GM12878 (cell line): ENCODE measurements at regions not wholly inside any gene's neighbourhood (a gene's known extent, or its start where the extent isn't known, plus 50 kb on each side); places are given as distances from the start of the nearest gene placed in this dataset.

Source experiments
- ATAC-seq: fragments of 200-7000 bp; cut with Tn5 transposase; 3 replicates; pipeline ENCODE4 v1.9.1; 2020; ENCODE audit warnings: mild to moderate bottlenecking, moderate library complexity
- BruUV-seq: library from RNA; stranded (reverse); fragments of 400-500 nt; replicated peaks from 2 replicates; lab custom pipeline; 2021; lab: Mats Ljungman, UMichigan
- CTCF ChIA-PET: fragments of 300-600 bp; sonication (Branson Sonifier 250); formaldehyde crosslinking; extraction: SDS; loops from one replicate; lab custom pipeline; 2021; ENCODE audit warnings: inconsistent platforms; lab: Yijun Ruan, JAX
- POLR2A ChIA-PET: fragments of 350-600 bp; formaldehyde crosslinking; extraction: SDS; loops from one replicate; lab custom pipeline; 2021; ENCODE audit warnings: inconsistent platforms; lab: Charles Lee
- RAD21 ChIA-PET: fragments of 300-600 bp; sonication (Branson Sonifier 250); formaldehyde crosslinking; loops from one replicate; lab custom pipeline; 2023; ENCODE audit warnings: antibody characterized with exemption; ENCODE audit not compliant: unreplicated experiment; lab: Charles Lee
- SMC1A ChIA-PET: fragments of 300-600 bp; sonication (Branson Sonifier 250); formaldehyde crosslinking; loops from one replicate; lab custom pipeline; 2023; ENCODE audit not compliant: unreplicated experiment, uncharacterized antibody; lab: Charles Lee
- DNase-seq: peaks from one replicate; pipeline ENCODE4 v3.0.0-alpha.2; 2011; ENCODE audit warnings: low read depth, low spot score
- FAIRE-seq: peaks from 3 replicates; lab custom pipeline; 2011; peaks lifted over from hg19 to GRCh38; lab: Jason Lieb, UNC
- H2AFZ ChIP-seq: 2 replicates; pipeline ENCODE4 v1.6.0; 2011; ENCODE audit warnings: low read depth, low read length, control low read depth; ENCODE audit not compliant: control insufficient read depth
- H3K27ac ChIP-seq: 2 replicates; pipeline ENCODE4 v1.5.1; 2011; ENCODE audit warnings: control low read depth; ENCODE audit not compliant: control insufficient read depth, insufficient read depth
- H3K27me3 ChIP-seq, 2 experiments: replicated peaks in 1 of 2; 2 replicates each; pipeline versions ENCODE4 v1.6.0 to v1.6.1; 2011; ENCODE audit warnings: low read length in 1 of 2; ENCODE audit not compliant: control insufficient read depth in 2 of 2, insufficient read depth in 2 of 2
- H3K36me3 ChIP-seq, 2 experiments: 2 replicates each; pipeline ENCODE4 v1.5.1; 2011; ENCODE audit warnings: low read length in 1 of 2; ENCODE audit not compliant: control insufficient read depth in 2 of 2, insufficient read depth in 2 of 2
- H3K4me1 ChIP-seq: 2 replicates; pipeline ENCODE4 v1.6.1; 2011; ENCODE audit warnings: mild to moderate bottlenecking, low read length, moderate library complexity, mixed read lengths; ENCODE audit not compliant: control insufficient read depth, insufficient read depth
- H3K4me2 ChIP-seq: 2 replicates; pipeline ENCODE4 v1.6.0; 2011; ENCODE audit warnings: control low read depth; ENCODE audit not compliant: control insufficient read depth, insufficient read depth
- H3K4me3 ChIP-seq: fragments of 200-600 bp; sonication (generic); 2 replicates; pipeline ENCODE4 v1.5.1; 2016
- H3K79me2 ChIP-seq: 2 replicates; pipeline ENCODE4 v1.6.0; 2011; ENCODE audit warnings: low read length; ENCODE audit not compliant: control insufficient read depth, insufficient read depth
- H3K9ac ChIP-seq: 2 replicates; pipeline ENCODE4 v1.8.0; 2011; ENCODE audit warnings: low read length, control low read depth, mixed read lengths; ENCODE audit not compliant: control insufficient read depth, insufficient read depth
- H3K9me3 ChIP-seq: replicated peaks from 3 replicates; pipeline ENCODE4 v1.5.1; 2011; ENCODE audit warnings: mild to moderate bottlenecking, low read length; ENCODE audit not compliant: control insufficient read depth, insufficient read depth
- H4K20me1 ChIP-seq: 2 replicates; pipeline ENCODE4 v1.6.0; 2011; ENCODE audit not compliant: control insufficient read depth, insufficient read depth
- BACH1 ChIP-seq: fragments of 450-650 bp; IDR thresholded peaks from 2 replicates; pipeline ENCODE4 v1.6.1; 2017; ENCODE audit warnings: mild to moderate bottlenecking, borderline replicate concordance
- CHD4 ChIP-seq: fragments of 200-600 bp; sonication (generic); IDR thresholded peaks from 2 replicates; pipeline ENCODE4 v1.6.1; 2016; ENCODE audit warnings: mild to moderate bottlenecking
- DPF2 ChIP-seq: fragments of 450-650 bp; IDR thresholded peaks from 2 replicates; pipeline ENCODE4 v1.6.1; 2017; ENCODE audit warnings: mild to moderate bottlenecking
- ESRRA ChIP-seq: IDR thresholded peaks from 2 replicates; pipeline ENCODE4 v1.6.1; 2012; ENCODE audit warnings: mild to moderate bottlenecking, low read length, improper control_type of control experiment
- HDAC6 ChIP-seq: fragments of 200-600 bp; sonication (generic); IDR thresholded peaks from one replicate; pipeline ENCODE4 v1.8.0; 2017; ENCODE audit warnings: antibody characterized with exemption; ENCODE audit not compliant: unreplicated experiment
- KLF5 ChIP-seq: fragments of 450-650 bp; IDR thresholded peaks from 2 replicates; pipeline ENCODE4 v1.6.1; 2014; ENCODE audit warnings: mild to moderate bottlenecking; ENCODE audit not compliant: partially characterized antibody
- NFXL1 ChIP-seq: fragments of 450-650 bp; IDR thresholded peaks from 2 replicates; pipeline ENCODE4 v1.6.1; 2017; ENCODE audit warnings: antibody characterized with exemption, mild to moderate bottlenecking, borderline replicate concordance
- NR2F1 ChIP-seq: fragments of 450-650 bp; conservative IDR thresholded peaks from 2 replicates; pipeline ENCODE4 v1.6.1; 2017; ENCODE audit warnings: mild to moderate bottlenecking
- POU2F2 ChIP-seq: IDR thresholded peaks from 3 replicates; pipeline ENCODE4 v1.6.1; 2011; ENCODE audit warnings: low read depth, mild to moderate bottlenecking, low read length, borderline replicate concordance
- RAD51 ChIP-seq: fragments of 450-650 bp; IDR thresholded peaks from 2 replicates; pipeline ENCODE4 v1.6.1; 2016; ENCODE audit warnings: moderate library complexity, mild to moderate bottlenecking, inconsistent platforms
- SIN3A ChIP-seq: IDR thresholded peaks from 2 replicates; pipeline ENCODE4 v1.6.1; 2012; ENCODE audit warnings: low read depth, low read length, improper control_type of control experiment
- TAF1 ChIP-seq: IDR thresholded peaks from 2 replicates; pipeline ENCODE4 v1.6.1; 2011; ENCODE audit warnings: mild to moderate bottlenecking, low read depth, low read length, borderline replicate concordance
- WGBS: methylation state at CpG from one replicate; pipeline ENCODE4 v1.1.6; 2016; ENCODE audit warnings: low lambda C conversion rate; ENCODE audit not compliant: insufficient replicate concordance, insufficient coverage; ENCODE audit errors: missing lambda C conversion rate; 5-methylcytosine and 5-hydroxymethylcytosine counted together
- in situ Hi-C: fragments of 300-500 bp; cut with MboI; formaldehyde crosslinking; loops from 9 replicates; pipeline ENCODE4 v1.14.3; 2018; ENCODE audit warnings: mixed read lengths
- intact Hi-C: fragments of 100-400 bp; cut with micrococcal nuclease; formaldehyde crosslinking; loops from one replicate; pipeline ENCODE4 v1.14.2; 2022; ENCODE audit not compliant: unreplicated experiment
- TF ChIP-seq, protein P1 (sequence below): IDR thresholded peaks from 2 replicates; pipeline ENCODE4 v1.6.1; 2012; ENCODE audit warnings: low read depth, low read length, improper control_type of control experiment
- TF ChIP-seq, protein P2 (sequence below): fragments of 450-650 bp; IDR thresholded peaks from 2 replicates; pipeline ENCODE4 v1.6.1; 2017; ENCODE audit warnings: mild to moderate bottlenecking, moderate library complexity
- TF ChIP-seq, protein P3 (sequence below): IDR thresholded peaks from 2 replicates; pipeline ENCODE4 v1.6.1; 2012; ENCODE audit warnings: low read depth, low read length, improper control_type of control experiment
- TF ChIP-seq, protein P4 (sequence below): fragments of 450-650 bp; IDR thresholded peaks from 2 replicates; pipeline ENCODE4 v1.6.1; 2017; ENCODE audit warnings: low read depth, mild to moderate bottlenecking, moderate library complexity

DNA sequence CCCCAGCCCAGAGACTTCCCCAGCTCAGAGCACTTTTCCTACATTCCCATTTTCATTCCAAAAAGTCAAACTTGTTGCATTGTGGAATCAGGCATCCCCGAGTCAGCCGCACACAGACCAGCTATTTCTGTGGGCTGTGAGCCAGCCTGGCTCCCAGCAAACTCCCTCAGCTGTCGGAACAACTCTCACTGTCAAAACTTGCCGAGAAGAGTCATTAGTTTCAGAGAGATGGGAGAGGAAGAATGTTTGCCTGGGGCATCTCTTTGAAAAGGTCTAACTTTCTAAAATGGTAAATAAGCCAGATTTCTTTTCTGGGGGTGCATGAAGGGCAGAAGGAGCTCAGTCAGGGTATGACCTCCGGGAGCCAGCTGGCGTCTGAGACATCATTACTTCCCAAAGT is 280.0 kb downstream of the TMEM114 start:
- no peak overlapping the region for H3K9ac ChIP-seq
- no peak overlapping the region for H2AFZ ChIP-seq
- H3K79me2 ChIP-seq: no peaks in the 10 kb centered on the region
- BruUV-seq: no TSS peak
- ChIA-PET CTCF (no interaction called here), POLR2A (no interaction called here), RAD21 (no interaction called here), SMC1A (no interaction called here)
- DNase-seq (no peak), FAIRE-seq (no peak), ATAC-seq (no peak)
- H4K20me1 ChIP-seq: no peaks in the 10 kb centered on the region
- no peaks in the 10 kb centered on the region for H3K36me3 ChIP-seq
- no peaks in the 10 kb centered on the region for H3K27me3 ChIP-seq
- H3K4me2 ChIP-seq: no peak overlapping the region
- no peaks in the 10 kb centered on the region for H3K9me3 ChIP-seq
- H3K4me3 ChIP-seq: no peak overlapping the region
- no peaks in the 10 kb centered on the region for H3K4me1 ChIP-seq
- H3K27ac ChIP-seq: no peak overlapping the region
- intact Hi-C loops (no loop called here), in situ Hi-C loops (no loop called here)
- no peak for TF ChIP-seq BACH1
- TF ChIP-seq, protein P1, sequence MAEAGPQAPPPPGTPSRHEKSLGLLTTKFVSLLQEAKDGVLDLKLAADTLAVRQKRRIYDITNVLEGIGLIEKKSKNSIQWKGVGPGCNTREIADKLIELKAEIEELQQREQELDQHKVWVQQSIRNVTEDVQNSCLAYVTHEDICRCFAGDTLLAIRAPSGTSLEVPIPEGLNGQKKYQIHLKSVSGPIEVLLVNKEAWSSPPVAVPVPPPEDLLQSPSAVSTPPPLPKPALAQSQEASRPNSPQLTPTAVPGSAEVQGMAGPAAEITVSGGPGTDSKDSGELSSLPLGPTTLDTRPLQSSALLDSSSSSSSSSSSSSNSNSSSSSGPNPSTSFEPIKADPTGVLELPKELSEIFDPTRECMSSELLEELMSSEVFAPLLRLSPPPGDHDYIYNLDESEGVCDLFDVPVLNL: no peak
- TF ChIP-seq KLF5: no peak
- TF ChIP-seq POU2F2: no peak
- no peak for TF ChIP-seq CHD4
- TF ChIP-seq TAF1: no peak
- no peak for TF ChIP-seq SIN3A
- no peak for TF ChIP-seq DPF2
- no peak for TF ChIP-seq HDAC6
- TF ChIP-seq, protein P2, sequence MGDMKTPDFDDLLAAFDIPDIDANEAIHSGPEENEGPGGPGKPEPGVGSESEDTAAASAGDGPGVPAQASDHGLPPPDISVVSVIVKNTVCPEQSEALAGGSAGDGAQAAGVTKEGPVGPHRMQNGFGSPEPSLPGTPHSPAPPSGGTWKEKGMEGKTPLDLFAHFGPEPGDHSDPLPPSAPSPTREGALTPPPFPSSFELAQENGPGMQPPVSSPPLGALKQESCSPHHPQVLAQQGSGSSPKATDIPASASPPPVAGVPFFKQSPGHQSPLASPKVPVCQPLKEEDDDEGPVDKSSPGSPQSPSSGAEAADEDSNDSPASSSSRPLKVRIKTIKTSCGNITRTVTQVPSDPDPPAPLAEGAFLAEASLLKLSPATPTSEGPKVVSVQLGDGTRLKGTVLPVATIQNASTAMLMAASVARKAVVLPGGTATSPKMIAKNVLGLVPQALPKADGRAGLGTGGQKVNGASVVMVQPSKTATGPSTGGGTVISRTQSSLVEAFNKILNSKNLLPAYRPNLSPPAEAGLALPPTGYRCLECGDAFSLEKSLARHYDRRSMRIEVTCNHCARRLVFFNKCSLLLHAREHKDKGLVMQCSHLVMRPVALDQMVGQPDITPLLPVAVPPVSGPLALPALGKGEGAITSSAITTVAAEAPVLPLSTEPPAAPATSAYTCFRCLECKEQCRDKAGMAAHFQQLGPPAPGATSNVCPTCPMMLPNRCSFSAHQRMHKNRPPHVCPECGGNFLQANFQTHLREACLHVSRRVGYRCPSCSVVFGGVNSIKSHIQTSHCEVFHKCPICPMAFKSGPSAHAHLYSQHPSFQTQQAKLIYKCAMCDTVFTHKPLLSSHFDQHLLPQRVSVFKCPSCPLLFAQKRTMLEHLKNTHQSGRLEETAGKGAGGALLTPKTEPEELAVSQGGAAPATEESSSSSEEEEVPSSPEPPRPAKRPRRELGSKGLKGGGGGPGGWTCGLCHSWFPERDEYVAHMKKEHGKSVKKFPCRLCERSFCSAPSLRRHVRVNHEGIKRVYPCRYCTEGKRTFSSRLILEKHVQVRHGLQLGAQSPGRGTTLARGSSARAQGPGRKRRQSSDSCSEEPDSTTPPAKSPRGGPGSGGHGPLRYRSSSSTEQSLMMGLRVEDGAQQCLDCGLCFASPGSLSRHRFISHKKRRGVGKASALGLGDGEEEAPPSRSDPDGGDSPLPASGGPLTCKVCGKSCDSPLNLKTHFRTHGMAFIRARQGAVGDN: no peak
- TF ChIP-seq RAD51: no peak
- TF ChIP-seq, protein P3, sequence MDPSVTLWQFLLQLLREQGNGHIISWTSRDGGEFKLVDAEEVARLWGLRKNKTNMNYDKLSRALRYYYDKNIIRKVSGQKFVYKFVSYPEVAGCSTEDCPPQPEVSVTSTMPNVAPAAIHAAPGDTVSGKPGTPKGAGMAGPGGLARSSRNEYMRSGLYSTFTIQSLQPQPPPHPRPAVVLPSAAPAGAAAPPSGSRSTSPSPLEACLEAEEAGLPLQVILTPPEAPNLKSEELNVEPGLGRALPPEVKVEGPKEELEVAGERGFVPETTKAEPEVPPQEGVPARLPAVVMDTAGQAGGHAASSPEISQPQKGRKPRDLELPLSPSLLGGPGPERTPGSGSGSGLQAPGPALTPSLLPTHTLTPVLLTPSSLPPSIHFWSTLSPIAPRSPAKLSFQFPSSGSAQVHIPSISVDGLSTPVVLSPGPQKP: no peak
- no peak for TF ChIP-seq NR2F1
- no peak for TF ChIP-seq NFXL1
- no peak for TF ChIP-seq ESRRA
- TF ChIP-seq, protein P4, sequence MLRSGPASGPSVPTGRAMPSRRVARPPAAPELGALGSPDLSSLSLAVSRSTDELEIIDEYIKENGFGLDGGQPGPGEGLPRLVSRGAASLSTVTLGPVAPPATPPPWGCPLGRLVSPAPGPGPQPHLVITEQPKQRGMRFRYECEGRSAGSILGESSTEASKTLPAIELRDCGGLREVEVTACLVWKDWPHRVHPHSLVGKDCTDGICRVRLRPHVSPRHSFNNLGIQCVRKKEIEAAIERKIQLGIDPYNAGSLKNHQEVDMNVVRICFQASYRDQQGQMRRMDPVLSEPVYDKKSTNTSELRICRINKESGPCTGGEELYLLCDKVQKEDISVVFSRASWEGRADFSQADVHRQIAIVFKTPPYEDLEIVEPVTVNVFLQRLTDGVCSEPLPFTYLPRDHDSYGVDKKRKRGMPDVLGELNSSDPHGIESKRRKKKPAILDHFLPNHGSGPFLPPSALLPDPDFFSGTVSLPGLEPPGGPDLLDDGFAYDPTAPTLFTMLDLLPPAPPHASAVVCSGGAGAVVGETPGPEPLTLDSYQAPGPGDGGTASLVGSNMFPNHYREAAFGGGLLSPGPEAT: no peak
- 19% methylated on average over 6 of the region's 6 CpGs for WGBS
